ENCODE measurements at regions not wholly inside any gene's neighbourhood (a gene's known extent, or its start where the extent isn't known, plus 50 kb on each side); places are given as distances from the start of the nearest gene placed in this dataset.

DNA sequence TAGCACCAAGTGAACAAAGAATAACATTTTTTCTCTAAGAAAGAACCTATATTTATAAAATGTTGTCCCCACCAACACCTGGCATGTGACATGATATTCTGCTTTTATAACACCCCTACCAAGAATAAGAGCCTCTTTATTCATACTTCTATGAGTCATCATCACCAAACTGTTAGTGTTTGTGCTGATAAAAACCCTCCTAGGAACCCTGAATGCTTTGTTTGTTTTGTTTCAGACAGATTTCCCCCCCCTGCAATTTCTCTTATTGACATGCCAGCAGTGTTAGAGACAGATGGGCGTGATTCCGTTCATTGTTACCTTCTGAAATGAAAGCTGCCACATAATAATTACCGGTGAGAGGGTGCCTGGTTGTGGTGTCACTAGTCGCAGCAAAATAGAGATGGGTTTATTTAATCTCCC, 651.1 kb downstream of the SORCS1 start:
- Histone ChIP-seq H3K9me2 (replicated peaks; ENCODE audit: insufficient read depth, low read length) (no peaks in the 10 kb centered on the region), H4K20me1 (ENCODE audit: insufficient read depth, low read length) (no peaks in the 10 kb centered on the region), H3K36me3 (replicated peaks; ENCODE audit: insufficient read depth, low read length) (no peaks in the 10 kb centered on the region), H3K9me3 (replicated peaks; ENCODE audit: insufficient read depth, low read length) (no peaks in the 10 kb centered on the region), H3K4me1 (ENCODE audit: low read length) (no peaks in the 10 kb centered on the region), H3K79me2 (ENCODE audit: low read length) (no peaks in the 10 kb centered on the region), H2AFZ (ENCODE audit: low read length) (no peak overlapping the region), H3K9ac (ENCODE audit: low read length) (no peak overlapping the region), H3K27me3 (replicated peaks; ENCODE audit: insufficient read depth, low read length) (no peaks in the 10 kb centered on the region), H3K4me2 (ENCODE audit: low read depth, low read length) (no peak overlapping the region), H3K27ac (ENCODE audit: low read length) (no peak overlapping the region), H3K4me3 (ENCODE audit: low read length) (no peak overlapping the region), H3F3A (ENCODE audit: insufficient read depth, low read length) (no peaks in the 10 kb centered on the region)
- no peak for DNase-seq
- TF ChIP-seq EZH2 (optimal IDR thresholded peaks at IDR 0.05; ENCODE audit: low read depth, low read length) (no peak), EZH2phosphoT487 (IDR thresholded peaks at IDR 0.05; ENCODE audit: low read length) (no peak)

DNA sequence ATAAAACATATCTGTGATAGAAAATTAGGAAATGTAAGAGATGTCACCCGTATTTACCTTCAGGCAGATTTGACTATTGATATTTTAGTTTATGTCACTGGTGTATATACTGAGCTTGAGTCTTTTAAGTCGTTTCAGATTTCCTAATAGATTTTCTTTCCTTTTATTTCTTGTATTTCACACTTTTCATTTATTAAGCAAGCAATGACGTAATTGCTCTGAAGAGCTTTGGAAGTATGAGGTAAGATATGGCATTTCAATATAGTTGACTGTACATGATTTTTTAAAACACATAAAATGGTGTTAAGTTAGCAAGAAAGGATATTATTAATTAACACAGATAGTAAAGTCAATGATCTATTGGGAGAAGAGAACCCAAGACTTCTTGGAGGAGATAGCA, 652.6 kb downstream of the SORCS1 start:
- Histone ChIP-seq H3K27me3 (replicated peaks; ENCODE audit: insufficient read depth, low read length) (no peaks in the 10 kb centered on the region), H3K9ac (ENCODE audit: low read length) (no peak overlapping the region), H3F3A (ENCODE audit: insufficient read depth, low read length) (no peaks in the 10 kb centered on the region), H3K4me3 (ENCODE audit: low read length) (no peak overlapping the region), H3K9me3 (replicated peaks; ENCODE audit: insufficient read depth, low read length) (no peaks in the 10 kb centered on the region), H4K20me1 (ENCODE audit: insufficient read depth, low read length) (no peaks in the 10 kb centered on the region), H3K79me2 (ENCODE audit: low read length) (no peaks in the 10 kb centered on the region), H3K4me1 (ENCODE audit: low read length) (no peaks in the 10 kb centered on the region), H3K9me2 (replicated peaks; ENCODE audit: insufficient read depth, low read length) (no peaks in the 10 kb centered on the region), H3K27ac (ENCODE audit: low read length) (no peak overlapping the region), H2AFZ (ENCODE audit: low read length) (no peak overlapping the region), H3K36me3 (replicated peaks; ENCODE audit: insufficient read depth, low read length) (no peaks in the 10 kb centered on the region), H3K4me2 (ENCODE audit: low read depth, low read length) (no peak overlapping the region)
- TF ChIP-seq, protein P1, sequence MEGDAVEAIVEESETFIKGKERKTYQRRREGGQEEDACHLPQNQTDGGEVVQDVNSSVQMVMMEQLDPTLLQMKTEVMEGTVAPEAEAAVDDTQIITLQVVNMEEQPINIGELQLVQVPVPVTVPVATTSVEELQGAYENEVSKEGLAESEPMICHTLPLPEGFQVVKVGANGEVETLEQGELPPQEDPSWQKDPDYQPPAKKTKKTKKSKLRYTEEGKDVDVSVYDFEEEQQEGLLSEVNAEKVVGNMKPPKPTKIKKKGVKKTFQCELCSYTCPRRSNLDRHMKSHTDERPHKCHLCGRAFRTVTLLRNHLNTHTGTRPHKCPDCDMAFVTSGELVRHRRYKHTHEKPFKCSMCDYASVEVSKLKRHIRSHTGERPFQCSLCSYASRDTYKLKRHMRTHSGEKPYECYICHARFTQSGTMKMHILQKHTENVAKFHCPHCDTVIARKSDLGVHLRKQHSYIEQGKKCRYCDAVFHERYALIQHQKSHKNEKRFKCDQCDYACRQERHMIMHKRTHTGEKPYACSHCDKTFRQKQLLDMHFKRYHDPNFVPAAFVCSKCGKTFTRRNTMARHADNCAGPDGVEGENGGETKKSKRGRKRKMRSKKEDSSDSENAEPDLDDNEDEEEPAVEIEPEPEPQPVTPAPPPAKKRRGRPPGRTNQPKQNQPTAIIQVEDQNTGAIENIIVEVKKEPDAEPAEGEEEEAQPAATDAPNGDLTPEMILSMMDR (IDR thresholded peaks at IDR 0.05; ENCODE audit: low read length) = no peak
- no peak for TF ChIP-seq EZH2 (optimal IDR thresholded peaks at IDR 0.05; ENCODE audit: low read depth, low read length)
- TF ChIP-seq EZH2phosphoT487 (IDR thresholded peaks at IDR 0.05; ENCODE audit: low read length) = no peak
- no peak for DNase-seq

DNA sequence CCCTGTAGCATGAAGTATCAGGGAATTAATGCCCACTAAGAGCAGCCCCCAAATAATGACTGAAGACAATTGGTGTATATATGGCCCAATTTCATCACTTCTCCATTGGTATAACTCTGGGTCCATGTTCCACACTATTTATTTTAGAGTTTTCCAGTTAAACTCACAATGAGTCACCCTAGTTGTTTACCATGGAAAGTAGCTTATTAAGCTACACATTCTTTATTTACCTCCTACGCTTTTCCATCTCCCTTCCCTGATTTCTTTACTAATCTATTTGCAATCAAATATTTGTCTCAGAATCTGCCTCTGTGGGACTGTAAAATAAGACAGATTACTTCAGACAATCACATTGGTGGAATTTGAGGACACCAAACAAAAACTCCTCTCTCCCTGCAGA, 655.6 kb downstream of the SORCS1 start:
- Histone ChIP-seq H3K36me3 (replicated peaks; ENCODE audit: insufficient read depth, low read length) (no peaks in the 10 kb centered on the region), H3K27ac (ENCODE audit: low read length) (no peak overlapping the region), H3K27me3 (replicated peaks; ENCODE audit: insufficient read depth, low read length) (no peaks in the 10 kb centered on the region), H4K20me1 (ENCODE audit: insufficient read depth, low read length) (no peaks in the 10 kb centered on the region), H3K79me2 (ENCODE audit: low read length) (no peaks in the 10 kb centered on the region), H3K9me2 (replicated peaks; ENCODE audit: insufficient read depth, low read length) (no peaks in the 10 kb centered on the region), H3K4me2 (ENCODE audit: low read depth, low read length) (no peak overlapping the region), H3K4me1 (ENCODE audit: low read length) (no peaks in the 10 kb centered on the region), H3K4me3 (ENCODE audit: low read length) (no peak overlapping the region), H3K9me3 (replicated peaks; ENCODE audit: insufficient read depth, low read length) (no peaks in the 10 kb centered on the region), H3K9ac (ENCODE audit: low read length) (no peak overlapping the region), H3F3A (ENCODE audit: insufficient read depth, low read length) (no peaks in the 10 kb centered on the region), H2AFZ (ENCODE audit: low read length) (no peak overlapping the region)
- DNase-seq = no peak
- TF ChIP-seq, protein P1 (IDR thresholded peaks at IDR 0.05; ENCODE audit: low read length) = no peak
- TF ChIP-seq EZH2 (optimal IDR thresholded peaks at IDR 0.05; ENCODE audit: low read depth, low read length) (no peak), EZH2phosphoT487 (IDR thresholded peaks at IDR 0.05; ENCODE audit: low read length) (no peak)

DNA sequence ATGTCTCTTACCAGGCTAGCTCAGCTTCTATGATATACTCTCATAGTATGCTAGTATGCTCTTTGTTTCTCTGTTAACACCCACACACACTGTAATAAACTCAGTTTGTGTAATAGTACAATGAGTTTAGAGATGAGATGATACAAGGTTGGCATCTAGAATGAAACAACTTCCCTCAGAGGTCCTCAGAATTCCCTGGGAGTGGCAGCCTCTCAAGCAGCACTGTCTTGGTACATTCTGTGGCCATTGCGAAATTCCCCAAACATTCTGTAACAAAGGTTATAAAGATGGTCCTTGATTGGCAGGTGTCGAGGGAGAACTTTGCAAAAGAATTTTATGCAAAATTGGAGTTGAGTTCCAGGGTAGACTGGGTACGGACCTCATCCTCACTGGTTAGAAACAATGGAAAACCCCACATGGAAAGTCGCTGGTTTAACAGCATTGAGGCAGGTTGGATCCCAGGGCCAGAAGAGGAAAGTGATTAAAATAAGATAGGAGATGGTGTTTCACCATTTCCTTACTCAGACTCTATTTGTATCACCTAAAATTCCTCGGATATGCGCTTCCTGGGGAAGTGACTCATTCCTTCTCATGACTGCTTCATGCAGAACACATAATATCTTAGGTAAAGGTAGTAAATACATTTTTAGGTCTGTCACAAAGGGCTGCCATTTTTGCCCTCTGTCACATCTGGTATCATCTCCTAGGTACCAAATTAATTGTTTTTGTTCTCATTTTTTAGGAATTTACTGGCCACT, 657.8 kb downstream of the SORCS1 start:
- H3K27me3 ChIP-seq (replicated peaks; ENCODE audit: insufficient read depth, low read length) = no peaks in the 10 kb centered on the region
- no peak overlapping the region for H3K9ac ChIP-seq (ENCODE audit: low read length)
- no peak overlapping the region for H3K4me2 ChIP-seq (ENCODE audit: low read depth, low read length)
- TF ChIP-seq EZH2 (optimal IDR thresholded peaks at IDR 0.05; ENCODE audit: low read depth, low read length) (no peak), EZH2phosphoT487 (IDR thresholded peaks at IDR 0.05; ENCODE audit: low read length) (no peak)
- TF ChIP-seq, protein P1 (IDR thresholded peaks at IDR 0.05; ENCODE audit: low read length) = no peak
- DNase-seq = no peak
- no peaks in the 10 kb centered on the region for H3K4me1 ChIP-seq (ENCODE audit: low read length)
- H3K9me3 ChIP-seq (replicated peaks; ENCODE audit: insufficient read depth, low read length) = no peaks in the 10 kb centered on the region
- H3K4me3 ChIP-seq (ENCODE audit: low read length) = no peak overlapping the region
- H3K36me3 ChIP-seq (replicated peaks; ENCODE audit: insufficient read depth, low read length) = no peaks in the 10 kb centered on the region
- H3K9me2 ChIP-seq (replicated peaks; ENCODE audit: insufficient read depth, low read length) = no peaks in the 10 kb centered on the region
- no peaks in the 10 kb centered on the region for H4K20me1 ChIP-seq (ENCODE audit: insufficient read depth, low read length)
- no peaks in the 10 kb centered on the region for H3K79me2 ChIP-seq (ENCODE audit: low read length)
- no peak overlapping the region for H2AFZ ChIP-seq (ENCODE audit: low read length)
- no peaks in the 10 kb centered on the region for H3F3A ChIP-seq (ENCODE audit: insufficient read depth, low read length)
- no peak overlapping the region for H3K27ac ChIP-seq (ENCODE audit: low read length)

All from MM.1S (cell line).